GM12878 (cell line): ENCODE measurements at regions not wholly inside any gene's neighbourhood (a gene's known extent, or its start where the extent isn't known, plus 50 kb on each side); places are given as distances from the start of the nearest gene placed in this dataset.
A peak's percentile ranks its signal among the peaks of the same experiment; 100 is the strongest.

Source experiments
- ATAC-seq: fragments of 200-7000 bp; cut with Tn5 transposase; 3 replicates; pipeline ENCODE4 v1.9.1; 2020; ENCODE audit warnings: mild to moderate bottlenecking, moderate library complexity
- BruUV-seq: library from RNA; stranded (reverse); fragments of 400-500 nt; replicated peaks from 2 replicates; lab custom pipeline; 2021; lab: Mats Ljungman, UMichigan
- CTCF ChIA-PET: fragments of 300-600 bp; sonication (Branson Sonifier 250); formaldehyde crosslinking; extraction: SDS; loops from one replicate; lab custom pipeline; 2021; ENCODE audit warnings: inconsistent platforms; lab: Yijun Ruan, JAX
- POLR2A ChIA-PET: fragments of 350-600 bp; formaldehyde crosslinking; extraction: SDS; loops from one replicate; lab custom pipeline; 2021; ENCODE audit warnings: inconsistent platforms; lab: Charles Lee
- RAD21 ChIA-PET: fragments of 300-600 bp; sonication (Branson Sonifier 250); formaldehyde crosslinking; loops from one replicate; lab custom pipeline; 2023; ENCODE audit warnings: antibody characterized with exemption; ENCODE audit not compliant: unreplicated experiment; lab: Charles Lee
- SMC1A ChIA-PET: fragments of 300-600 bp; sonication (Branson Sonifier 250); formaldehyde crosslinking; loops from one replicate; lab custom pipeline; 2023; ENCODE audit not compliant: unreplicated experiment, uncharacterized antibody; lab: Charles Lee
- DNase-seq: peaks from one replicate; pipeline ENCODE4 v3.0.0-alpha.2; 2011; ENCODE audit warnings: low read depth, low spot score
- FAIRE-seq: peaks from 3 replicates; lab custom pipeline; 2011; peaks lifted over from hg19 to GRCh38; lab: Jason Lieb, UNC
- H2AFZ ChIP-seq: 2 replicates; pipeline ENCODE4 v1.6.0; 2011; ENCODE audit warnings: low read depth, low read length, control low read depth; ENCODE audit not compliant: control insufficient read depth
- H3K27ac ChIP-seq: 2 replicates; pipeline ENCODE4 v1.5.1; 2011; ENCODE audit warnings: control low read depth; ENCODE audit not compliant: control insufficient read depth, insufficient read depth
- H3K27me3 ChIP-seq, 2 experiments: replicated peaks in 1 of 2; 2 replicates each; pipeline versions ENCODE4 v1.6.0 to v1.6.1; 2011; ENCODE audit warnings: low read length in 1 of 2; ENCODE audit not compliant: control insufficient read depth in 2 of 2, insufficient read depth in 2 of 2
- H3K36me3 ChIP-seq, 2 experiments: 2 replicates each; pipeline ENCODE4 v1.5.1; 2011; ENCODE audit warnings: low read length in 1 of 2; ENCODE audit not compliant: control insufficient read depth in 2 of 2, insufficient read depth in 2 of 2
- H3K4me1 ChIP-seq: 2 replicates; pipeline ENCODE4 v1.6.1; 2011; ENCODE audit warnings: mild to moderate bottlenecking, low read length, moderate library complexity, mixed read lengths; ENCODE audit not compliant: control insufficient read depth, insufficient read depth
- H3K4me2 ChIP-seq: 2 replicates; pipeline ENCODE4 v1.6.0; 2011; ENCODE audit warnings: control low read depth; ENCODE audit not compliant: control insufficient read depth, insufficient read depth
- H3K4me3 ChIP-seq: fragments of 200-600 bp; sonication (generic); 2 replicates; pipeline ENCODE4 v1.5.1; 2016
- H3K79me2 ChIP-seq: 2 replicates; pipeline ENCODE4 v1.6.0; 2011; ENCODE audit warnings: low read length; ENCODE audit not compliant: control insufficient read depth, insufficient read depth
- H3K9ac ChIP-seq: 2 replicates; pipeline ENCODE4 v1.8.0; 2011; ENCODE audit warnings: low read length, control low read depth, mixed read lengths; ENCODE audit not compliant: control insufficient read depth, insufficient read depth
- H3K9me3 ChIP-seq: replicated peaks from 3 replicates; pipeline ENCODE4 v1.5.1; 2011; ENCODE audit warnings: mild to moderate bottlenecking, low read length; ENCODE audit not compliant: control insufficient read depth, insufficient read depth
- H4K20me1 ChIP-seq: 2 replicates; pipeline ENCODE4 v1.6.0; 2011; ENCODE audit not compliant: control insufficient read depth, insufficient read depth
- CBX5 ChIP-seq: sonication (generic); IDR thresholded peaks from 2 replicates; pipeline ENCODE4 v1.6.1; 2016; ENCODE audit warnings: low read depth, moderate library complexity, mild to moderate bottlenecking, inconsistent platforms
- CHD1 ChIP-seq: IDR thresholded peaks from 2 replicates; pipeline ENCODE4 v1.6.1; 2012; ENCODE audit warnings: low read depth, low read length, improper control_type of control experiment
- EGR1 ChIP-seq, 2 experiments: IDR thresholded peaks; 1 replicate in 1 of 2; 2 replicates in 1 of 2; pipeline ENCODE4 v1.6.1; 2011 to 2012; ENCODE audit warnings: low read depth in 2 of 2, low read length in 2 of 2, borderline replicate concordance in 1 of 2, mild to moderate bottlenecking in 1 of 2, moderate library complexity in 1 of 2
- MXI1 ChIP-seq: fragments of 150-350 bp; IDR thresholded peaks from 2 replicates; pipeline ENCODE4 v1.6.1; 2011; ENCODE audit warnings: low read depth, mild to moderate bottlenecking, inconsistent platforms, low read length, improper control_type of control experiment
- RAD21 ChIP-seq: IDR thresholded peaks from 2 replicates; pipeline ENCODE4 v1.6.1; 2011; ENCODE audit warnings: mild to moderate bottlenecking, low read depth, low read length, moderate library complexity; ENCODE audit not compliant: insufficient read depth
- SMC3 ChIP-seq: IDR thresholded peaks from 2 replicates; pipeline ENCODE4 v1.6.1; 2011; ENCODE audit warnings: low read length, improper control_type of control experiment, borderline replicate concordance
- YY1 ChIP-seq: IDR thresholded peaks from 2 replicates; pipeline ENCODE4 v1.6.1; 2011; ENCODE audit warnings: low read depth, mild to moderate bottlenecking, low read length
- ZNF207 ChIP-seq: fragments of 450-650 bp; IDR thresholded peaks from 2 replicates; pipeline ENCODE4 v1.6.1; 2014; ENCODE audit warnings: antibody characterized with exemption, mild to moderate bottlenecking, borderline replicate concordance
- ZNF384 ChIP-seq: IDR thresholded peaks from 2 replicates; pipeline ENCODE4 v1.6.1; 2012; ENCODE audit warnings: low read depth, mild to moderate bottlenecking, low read length, improper control_type of control experiment, borderline replicate concordance
- WGBS: methylation state at CpG from one replicate; pipeline ENCODE4 v1.1.6; 2016; ENCODE audit warnings: low lambda C conversion rate; ENCODE audit not compliant: insufficient replicate concordance, insufficient coverage; ENCODE audit errors: missing lambda C conversion rate; 5-methylcytosine and 5-hydroxymethylcytosine counted together
- in situ Hi-C: fragments of 300-500 bp; cut with MboI; formaldehyde crosslinking; loops from 9 replicates; pipeline ENCODE4 v1.14.3; 2018; ENCODE audit warnings: mixed read lengths
- intact Hi-C: fragments of 100-400 bp; cut with micrococcal nuclease; formaldehyde crosslinking; loops from one replicate; pipeline ENCODE4 v1.14.2; 2022; ENCODE audit not compliant: unreplicated experiment
- TF ChIP-seq, protein P1 (sequence below), 3 experiments: IDR thresholded peaks in 2 of 3; conservative IDR thresholded peaks in 1 of 3; 2 replicates each; pipeline ENCODE4 v1.5.1; 2011; ENCODE audit warnings: low read depth in 3 of 3, low read length in 3 of 3, mild to moderate bottlenecking in 3 of 3, control low read depth in 2 of 3, moderate library complexity in 2 of 3, inconsistent platforms in 1 of 3, mixed read lengths in 1 of 3; ENCODE audit not compliant: control insufficient read depth in 2 of 3, insufficient read depth in 1 of 3; ENCODE audit errors: extremely low read depth in 1 of 3

DNA sequence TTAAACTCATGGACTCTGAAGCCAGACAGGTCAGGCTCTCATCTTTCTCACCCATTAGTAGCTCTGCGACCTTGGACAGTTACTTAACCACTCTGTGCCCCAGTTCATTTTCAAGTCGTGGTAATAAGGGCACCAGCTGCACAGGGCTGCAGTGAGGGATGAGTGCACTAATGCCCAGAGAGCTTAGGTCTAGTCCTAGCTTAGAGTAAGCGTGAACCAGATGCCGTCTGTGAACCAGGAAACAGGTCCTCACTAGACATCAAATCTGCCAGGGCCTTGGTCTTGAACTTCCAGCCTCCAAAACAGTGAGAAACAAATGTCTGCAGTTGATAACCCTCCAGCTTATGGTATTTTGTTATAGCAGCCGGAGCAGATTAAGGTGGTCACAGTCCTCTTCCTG lies 222.4 kb upstream of the PFKP start:
- no peak for TF ChIP-seq CBX5
- SMC1A ChIA-PET: no interaction called here
- Histone ChIP-seq H3K9me3 (no peaks in the 10 kb centered on the region), H4K20me1 (no peaks in the 10 kb centered on the region), H2AFZ (no peak overlapping the region), H3K36me3 (no peaks in the 10 kb centered on the region), H3K79me2 (no peaks in the 10 kb centered on the region), H3K27ac (no peak overlapping the region), H3K27me3 (no peaks in the 10 kb centered on the region), H3K4me2 (no peak overlapping the region), H3K9ac (no peak overlapping the region), H3K4me1 (no peaks in the 10 kb centered on the region), H3K4me3 (no peak overlapping the region)
- CTCF ChIA-PET: no interaction called here
- in situ Hi-C loops: no loop called here
- WGBS: 35% methylated on average over 5 of the region's 5 CpGs
- intact Hi-C loops: no loop called here
- ATAC-seq (no peak), DNase-seq (no peak), FAIRE-seq (no peak)
- POLR2A ChIA-PET: no interaction called here
- RAD21 ChIA-PET: no interaction called here
- BruUV-seq: no TSS peak

DNA sequence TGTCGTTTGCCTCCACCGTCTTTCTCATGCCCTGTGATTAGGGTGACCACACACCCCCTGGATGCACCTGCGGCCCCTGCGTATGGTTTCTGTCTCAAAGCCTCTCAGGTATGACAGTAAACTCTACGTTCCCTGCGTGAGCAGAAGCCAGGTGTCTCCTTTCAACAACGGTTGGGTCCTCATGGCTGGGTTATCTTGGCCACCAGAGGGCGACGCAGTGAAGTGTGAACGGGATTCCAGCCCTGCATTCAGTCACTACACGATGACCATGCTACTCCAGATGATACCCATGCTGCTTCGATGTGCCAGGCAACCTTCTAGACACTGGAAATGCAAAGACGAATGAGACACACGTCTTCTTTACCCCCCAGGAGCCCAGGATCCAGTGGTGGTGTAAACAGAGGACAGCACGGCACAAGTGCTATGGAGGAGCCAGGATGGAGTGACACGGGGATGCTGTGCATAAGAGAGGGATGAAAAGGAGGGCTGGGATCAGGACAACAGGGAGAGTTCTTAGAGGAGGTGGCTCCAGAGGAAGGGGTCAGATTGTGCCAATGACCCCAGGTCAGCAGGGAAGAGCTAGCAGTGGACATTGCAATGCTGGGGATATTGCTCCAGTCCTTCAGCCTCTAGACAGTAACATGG lies 228.1 kb upstream of the PFKP start:
- POLR2A ChIA-PET: no interaction called here

More for the DNA sequence above, 228.1 kb upstream of the PFKP start:
- H3K4me1 ChIP-seq: no peaks in the 10 kb centered on the region
- H3K36me3 ChIP-seq: no peaks in the 10 kb centered on the region
- no peak overlapping the region for H3K27ac ChIP-seq
- RAD21 ChIA-PET: no interaction called here
- H2AFZ ChIP-seq: no peak overlapping the region
- intact Hi-C loops (loop anchor here (1.0 to 5.0 kb wide), 2 partner anchors 138 to 204 kb away; no protein-coding TSS in a partner anchor), in situ Hi-C loops (no loop called here)
- no peak overlapping the region for H3K9ac ChIP-seq
- DNase-seq (no peak), FAIRE-seq (peak; percentile 64), ATAC-seq (peak; percentile 63)
- CTCF ChIA-PET: interaction anchor here (1.3 to 1.7 kb wide), 2 partner anchors 205 kb away, joined by 4 to 11 read pairs; no protein-coding TSS in a partner anchor
- no TSS peak for BruUV-seq
- SMC1A ChIA-PET: no interaction called here
- no peaks in the 10 kb centered on the region for H3K9me3 ChIP-seq
- no peak overlapping the region for H3K4me3 ChIP-seq
- no peak for TF ChIP-seq MXI1
- TF ChIP-seq RAD21: peak; percentile 26; the same call in 1 of the 2 replicates
- TF ChIP-seq EGR1 (IDR thresholded peaks at IDR 0.05; ENCODE audit: borderline replicate concordance in 1 of 2, low read depth in 2 of 2, low read length in 2 of 2): no peak
- no peak for TF ChIP-seq ZNF384
- TF ChIP-seq, protein P1, sequence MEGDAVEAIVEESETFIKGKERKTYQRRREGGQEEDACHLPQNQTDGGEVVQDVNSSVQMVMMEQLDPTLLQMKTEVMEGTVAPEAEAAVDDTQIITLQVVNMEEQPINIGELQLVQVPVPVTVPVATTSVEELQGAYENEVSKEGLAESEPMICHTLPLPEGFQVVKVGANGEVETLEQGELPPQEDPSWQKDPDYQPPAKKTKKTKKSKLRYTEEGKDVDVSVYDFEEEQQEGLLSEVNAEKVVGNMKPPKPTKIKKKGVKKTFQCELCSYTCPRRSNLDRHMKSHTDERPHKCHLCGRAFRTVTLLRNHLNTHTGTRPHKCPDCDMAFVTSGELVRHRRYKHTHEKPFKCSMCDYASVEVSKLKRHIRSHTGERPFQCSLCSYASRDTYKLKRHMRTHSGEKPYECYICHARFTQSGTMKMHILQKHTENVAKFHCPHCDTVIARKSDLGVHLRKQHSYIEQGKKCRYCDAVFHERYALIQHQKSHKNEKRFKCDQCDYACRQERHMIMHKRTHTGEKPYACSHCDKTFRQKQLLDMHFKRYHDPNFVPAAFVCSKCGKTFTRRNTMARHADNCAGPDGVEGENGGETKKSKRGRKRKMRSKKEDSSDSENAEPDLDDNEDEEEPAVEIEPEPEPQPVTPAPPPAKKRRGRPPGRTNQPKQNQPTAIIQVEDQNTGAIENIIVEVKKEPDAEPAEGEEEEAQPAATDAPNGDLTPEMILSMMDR (IDR thresholded peaks at IDR 0.05 in 2 of 3, conservative IDR thresholded peaks at IDR 0.05 in 1 of 3; ENCODE audit: control insufficient read depth in 2 of 3, extremely low read depth in 1 of 3, insufficient read depth in 1 of 3, low read depth in 3 of 3, low read length in 3 of 3): peak; percentile 40 to 64 (median 62)
- TF ChIP-seq CHD1: no peak
- no peak for TF ChIP-seq ZNF207
- TF ChIP-seq SMC3: peak; percentile 49
- no peak for TF ChIP-seq YY1
- 31% methylated on average over 16 of the region's 16 CpGs for whole genome bisulfite sequencing
- no peaks in the 10 kb centered on the region for H3K79me2 ChIP-seq
- no peak overlapping the region for H3K4me2 ChIP-seq
- no peaks in the 10 kb centered on the region for H4K20me1 ChIP-seq
- no peaks in the 10 kb centered on the region; a peak in 1 of 4 replicates for H3K27me3 ChIP-seq
